Suprapubic skin (tissue), 4 donors: ENCODE measurements at regions not wholly inside any gene's neighbourhood (a gene's known extent, or its start where the extent isn't known, plus 50 kb on each side); places are given as distances from the start of the nearest gene placed in this dataset.

Experiments used
- EP300 ChIP-seq: sonication (generic); formaldehyde crosslinking; IDR thresholded peaks from one replicate; pipeline ENCODE4 v1.6.1; 2017; ENCODE audit warnings: antibody characterized with exemption
- POLR2A ChIP-seq, 2 donors: fragments of 450-650 bp; IDR thresholded peaks; one replicate each; pipeline ENCODE4 v1.6.1; 2017; ENCODE audit warnings: antibody characterized with exemption in 2 of 2, mild to moderate bottlenecking in 2 of 2, moderate library complexity in 2 of 2
- POLR2AphosphoS5 ChIP-seq, 3 donors: sonication (generic); formaldehyde crosslinking; IDR thresholded peaks; one replicate each; pipeline ENCODE4 v1.6.1; 2017; ENCODE audit warnings: antibody characterized with exemption in 3 of 3
- TF ChIP-seq, protein P1 (sequence below), 2 donors: fragments of 200-600 bp in 1 of 2; fragments of 450-650 bp in 1 of 2; sonication (generic) in 1 of 2; IDR thresholded peaks; one replicate each; pipeline ENCODE4 v1.5.1; 2016 to 2019; ENCODE audit warnings: antibody characterized with exemption in 2 of 2, mild to moderate bottlenecking in 1 of 2, moderate library complexity in 1 of 2

- TF ChIP-seq, protein P1, sequence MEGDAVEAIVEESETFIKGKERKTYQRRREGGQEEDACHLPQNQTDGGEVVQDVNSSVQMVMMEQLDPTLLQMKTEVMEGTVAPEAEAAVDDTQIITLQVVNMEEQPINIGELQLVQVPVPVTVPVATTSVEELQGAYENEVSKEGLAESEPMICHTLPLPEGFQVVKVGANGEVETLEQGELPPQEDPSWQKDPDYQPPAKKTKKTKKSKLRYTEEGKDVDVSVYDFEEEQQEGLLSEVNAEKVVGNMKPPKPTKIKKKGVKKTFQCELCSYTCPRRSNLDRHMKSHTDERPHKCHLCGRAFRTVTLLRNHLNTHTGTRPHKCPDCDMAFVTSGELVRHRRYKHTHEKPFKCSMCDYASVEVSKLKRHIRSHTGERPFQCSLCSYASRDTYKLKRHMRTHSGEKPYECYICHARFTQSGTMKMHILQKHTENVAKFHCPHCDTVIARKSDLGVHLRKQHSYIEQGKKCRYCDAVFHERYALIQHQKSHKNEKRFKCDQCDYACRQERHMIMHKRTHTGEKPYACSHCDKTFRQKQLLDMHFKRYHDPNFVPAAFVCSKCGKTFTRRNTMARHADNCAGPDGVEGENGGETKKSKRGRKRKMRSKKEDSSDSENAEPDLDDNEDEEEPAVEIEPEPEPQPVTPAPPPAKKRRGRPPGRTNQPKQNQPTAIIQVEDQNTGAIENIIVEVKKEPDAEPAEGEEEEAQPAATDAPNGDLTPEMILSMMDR (IDR thresholded peaks at IDR 0.05): no peak
- no peak for TF ChIP-seq POLR2A (IDR thresholded peaks at IDR 0.05)
- no peak for TF ChIP-seq EP300
- TF ChIP-seq POLR2AphosphoS5 (IDR thresholded peaks at IDR 0.05): no peak
These were observed 72.5 kb upstream of the AGR3 start for GRCh38 chr7:16954321-16954720.
